ENCODE measurements at regions not wholly inside any gene's neighbourhood (a gene's known extent, or its start where the extent isn't known, plus 50 kb on each side); places are given as distances from the start of the nearest gene placed in this dataset.

- Histone ChIP-seq H3K4me1 (ENCODE audit: control insufficient read depth, extremely low read depth, insufficient read depth, low read length) (no peaks in the 10 kb centered on the region), H3K36me3 (ENCODE audit: control insufficient read depth in 2 of 2, extremely low read depth in 1 of 2, insufficient read depth in 2 of 2, low read length in 2 of 2) (no peaks in the 10 kb centered on the region), H3K4me2 (ENCODE audit: control insufficient read depth, extremely low read depth, insufficient read depth, low read depth, low read length) (no peak overlapping the region), H2AFZ (ENCODE audit: control insufficient read depth, low read length) (no peak overlapping the region), H4K20me1 (ENCODE audit: control insufficient read depth, extremely low read depth, insufficient read depth, low read length) (no peaks in the 10 kb centered on the region), H3K79me2 (ENCODE audit: control insufficient read depth, insufficient read depth, low read length) (no peaks in the 10 kb centered on the region), H3K9me3 (ENCODE audit: control insufficient read depth, low read depth, low read length) (no peaks in the 10 kb centered on the region), H3K27ac (ENCODE audit: control insufficient read depth, insufficient read depth, low read length) (no peak overlapping the region), H3K27me3 (ENCODE audit: control insufficient read depth, extremely low read depth, insufficient read depth, low read length) (no peaks in the 10 kb centered on the region), H3K4me3 (ENCODE audit: control insufficient read depth in 2 of 3, extremely low read depth in 1 of 3, insufficient read depth in 2 of 3, low read depth in 1 of 3, low read length in 3 of 3) (no peak overlapping the region), H3K9ac (ENCODE audit: control insufficient read depth, extremely low read depth, insufficient read depth, low read length) (no peak overlapping the region), H3K9me1 (ENCODE audit: control insufficient read depth, extremely low read depth, insufficient read depth, low read length) (no peaks in the 10 kb centered on the region)
- TF ChIP-seq CTCF (optimal IDR thresholded peaks at IDR 0.05 in 1 of 3, IDR thresholded peaks at IDR 0.05 in 1 of 3, conservative IDR thresholded peaks at IDR 0.05 in 1 of 3; ENCODE audit: extremely low read depth in 1 of 3, insufficient read depth in 2 of 3, low read length in 3 of 3) = no peak
- TF ChIP-seq EZH2 (IDR thresholded peaks at IDR 0.05; ENCODE audit: low read length) = no peak
- dilution Hi-C loops (cut with MboI; ENCODE audit: extremely low pct_ligation_motif_present, low sequenced_read_pairs) = no loop called here
- DNase-seq (ENCODE audit: low read depth, low spot score) = no peak
- no peak for FAIRE-seq
These were observed 273.0 kb upstream of the SMC2 start for GRCh38 chr9:103821115-103821514.

GRCh38 chr9:103837940-103838339 lies 256.2 kb upstream of the SMC2 start:
- H3K79me2 ChIP-seq (ENCODE audit: control insufficient read depth, insufficient read depth, low read length) = no peaks in the 10 kb centered on the region
- H3K9me1 ChIP-seq (ENCODE audit: control insufficient read depth, extremely low read depth, insufficient read depth, low read length) = no peaks in the 10 kb centered on the region
- H3K27me3 ChIP-seq (ENCODE audit: control insufficient read depth, extremely low read depth, insufficient read depth, low read length) = no peaks in the 10 kb centered on the region
- dilution Hi-C loops (cut with MboI; ENCODE audit: extremely low pct_ligation_motif_present, low sequenced_read_pairs) = no loop called here
- no peak overlapping the region for H2AFZ ChIP-seq (ENCODE audit: control insufficient read depth, low read length)
- H3K27ac ChIP-seq (ENCODE audit: control insufficient read depth, insufficient read depth, low read length) = no peak overlapping the region
- H3K4me2 ChIP-seq (ENCODE audit: control insufficient read depth, extremely low read depth, insufficient read depth, low read depth, low read length) = no peak overlapping the region
- no peak overlapping the region for H3K9ac ChIP-seq (ENCODE audit: control insufficient read depth, extremely low read depth, insufficient read depth, low read length)
- no peak overlapping the region for H3K4me3 ChIP-seq (ENCODE audit: control insufficient read depth in 2 of 3, extremely low read depth in 1 of 3, insufficient read depth in 2 of 3, low read depth in 1 of 3, low read length in 3 of 3)
- H3K9me3 ChIP-seq (ENCODE audit: control insufficient read depth, low read depth, low read length) = no peaks in the 10 kb centered on the region
- FAIRE-seq (no peak), DNase-seq (ENCODE audit: low read depth, low spot score) (no peak)
- TF ChIP-seq EZH2 (IDR thresholded peaks at IDR 0.05; ENCODE audit: low read length) (no peak), CTCF (optimal IDR thresholded peaks at IDR 0.05 in 1 of 3, IDR thresholded peaks at IDR 0.05 in 1 of 3, conservative IDR thresholded peaks at IDR 0.05 in 1 of 3; ENCODE audit: extremely low read depth in 1 of 3, insufficient read depth in 2 of 3, low read length in 3 of 3) (no peak)
- H3K36me3 ChIP-seq (ENCODE audit: control insufficient read depth in 2 of 2, extremely low read depth in 1 of 2, insufficient read depth in 2 of 2, low read length in 2 of 2) = no peaks in the 10 kb centered on the region
- H3K4me1 ChIP-seq (ENCODE audit: control insufficient read depth, extremely low read depth, insufficient read depth, low read length) = no peaks in the 10 kb centered on the region
- H4K20me1 ChIP-seq (ENCODE audit: control insufficient read depth, extremely low read depth, insufficient read depth, low read length) = no peaks in the 10 kb centered on the region

Measured in keratinocyte (primary cell).